ENCODE measurements at regions not wholly inside any gene's neighbourhood (a gene's known extent, or its start where the extent isn't known, plus 50 kb on each side); places are given as distances from the start of the nearest gene placed in this dataset.

DNA sequence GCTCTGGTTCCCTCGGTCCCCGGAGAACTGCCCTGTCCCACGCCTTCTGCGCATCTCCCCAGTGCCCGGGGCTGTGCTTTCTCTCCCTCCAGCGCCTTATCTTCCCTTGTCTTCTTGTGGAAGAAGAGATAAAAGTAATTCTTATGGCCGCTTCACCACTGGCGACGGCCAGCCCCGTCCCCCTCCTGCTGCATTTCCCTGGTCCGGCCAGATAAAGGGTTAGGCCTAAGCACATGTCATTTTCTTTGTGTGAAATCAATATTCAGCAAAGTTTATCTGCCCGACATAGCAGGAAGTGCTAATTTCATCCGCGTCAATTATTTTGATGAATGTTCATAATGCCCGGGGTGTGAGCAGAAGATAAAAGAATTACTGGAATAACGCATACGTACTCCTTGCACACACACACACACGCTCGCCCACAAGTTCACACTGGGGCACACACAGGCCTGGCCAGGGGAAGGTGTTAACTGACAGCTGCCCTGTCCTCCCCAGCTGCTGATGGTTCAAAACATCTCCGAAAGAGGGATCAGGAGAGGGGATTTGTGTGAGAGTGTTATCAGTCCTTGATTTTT, 177.7 kb upstream of the LHX5 start:
- DNase-seq = no peak

DNA sequence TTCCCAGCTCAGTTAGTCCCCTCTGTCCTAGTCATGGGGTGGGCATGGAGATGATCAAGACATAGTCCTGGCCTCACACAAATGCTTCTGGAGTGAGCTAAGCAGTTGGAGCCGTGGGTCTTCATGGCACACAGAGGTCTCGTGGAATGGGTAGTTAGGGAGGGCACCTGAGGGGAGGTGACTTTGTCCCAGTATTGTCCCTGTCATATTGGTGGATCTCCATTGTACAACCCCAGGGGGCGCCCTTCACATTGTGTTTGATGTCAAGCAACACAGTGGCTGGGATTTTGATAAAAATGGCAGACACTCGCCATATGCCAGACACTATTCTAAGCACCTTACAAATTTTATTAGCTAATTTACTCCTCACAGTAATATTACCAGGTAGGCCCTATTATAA, 175.4 kb upstream of the LHX5 start:
- no peak for DNase-seq

DNA sequence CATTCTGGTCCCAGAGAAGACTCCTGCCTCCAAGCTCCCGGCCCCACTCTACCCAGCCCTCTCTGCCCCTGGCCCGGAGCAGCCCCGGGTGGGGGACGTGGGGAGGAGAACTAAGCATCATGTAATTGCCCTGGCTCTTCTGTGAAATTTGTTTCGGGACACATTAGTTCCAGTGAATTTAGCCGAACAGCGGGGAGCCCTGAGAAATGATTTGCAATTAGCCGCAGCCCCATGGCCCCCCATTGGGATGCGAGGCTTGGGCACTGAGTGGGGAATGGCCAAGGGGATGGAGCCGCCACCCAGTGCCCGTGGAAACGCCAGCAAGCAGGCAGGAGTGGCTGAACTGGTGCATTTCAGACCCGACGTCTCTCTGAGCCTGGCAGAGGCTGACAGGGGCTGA, 173.9 kb upstream of the LHX5 start:
- no peak for DNase-seq

DNA sequence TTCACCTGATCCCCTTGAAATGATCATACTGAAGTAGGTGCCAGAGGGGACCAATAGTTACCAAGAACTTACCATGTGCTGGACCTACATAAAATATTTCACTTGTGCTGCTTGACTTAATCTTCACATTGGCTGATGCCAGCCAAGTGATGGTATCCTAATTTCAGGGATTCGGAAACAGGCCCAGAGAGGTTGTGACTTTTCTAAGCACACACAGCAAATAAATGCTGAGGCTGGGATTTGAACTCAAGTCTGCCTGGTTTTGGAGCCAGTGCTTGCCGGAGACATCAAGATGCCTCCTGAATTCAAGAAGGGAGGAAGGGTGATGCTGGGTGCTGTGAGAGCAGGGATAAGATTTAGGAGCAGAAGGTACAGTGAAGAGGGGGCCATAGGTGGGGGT, 173.5 kb upstream of the LHX5 start:
- DNase-seq = no peak

DNA sequence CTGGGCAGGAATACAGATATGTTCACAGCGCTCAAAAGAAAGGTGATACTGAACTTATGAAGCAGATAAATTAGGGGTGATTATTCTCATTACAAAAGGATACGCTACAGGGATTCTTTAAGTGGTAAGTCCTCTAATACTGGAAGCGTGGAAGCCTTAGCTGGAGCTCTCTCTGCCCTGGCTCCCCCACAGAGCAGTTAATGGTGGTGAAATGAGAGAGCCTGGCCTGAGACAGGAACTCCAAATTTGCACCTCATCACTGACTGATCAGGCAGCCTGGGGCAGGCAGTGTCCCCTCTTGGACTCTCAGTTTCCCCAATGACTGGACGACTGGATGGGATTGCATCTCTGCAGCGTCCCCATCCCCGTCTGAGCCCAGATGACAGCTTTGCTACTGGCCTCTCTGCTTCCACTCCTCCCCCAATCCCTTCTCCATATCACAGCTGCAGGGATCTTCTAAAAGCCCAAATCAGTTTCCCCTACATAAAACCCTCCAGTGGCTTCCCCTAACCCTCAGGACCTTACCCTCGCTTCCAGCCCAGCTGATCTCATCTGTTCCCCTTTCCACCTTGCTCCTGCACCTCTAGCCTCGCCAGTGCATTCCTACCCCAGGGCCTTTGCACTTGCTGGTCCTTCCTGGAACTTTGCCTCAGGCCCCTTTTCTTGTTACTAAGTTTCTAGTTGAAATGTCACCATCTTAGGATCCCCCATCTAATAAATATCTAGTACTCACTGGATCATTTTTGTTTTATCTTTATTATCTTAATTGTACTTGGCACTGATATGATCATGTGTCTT, 171.7 kb upstream of the LHX5 start:
- no peak for DNase-seq

DNA sequence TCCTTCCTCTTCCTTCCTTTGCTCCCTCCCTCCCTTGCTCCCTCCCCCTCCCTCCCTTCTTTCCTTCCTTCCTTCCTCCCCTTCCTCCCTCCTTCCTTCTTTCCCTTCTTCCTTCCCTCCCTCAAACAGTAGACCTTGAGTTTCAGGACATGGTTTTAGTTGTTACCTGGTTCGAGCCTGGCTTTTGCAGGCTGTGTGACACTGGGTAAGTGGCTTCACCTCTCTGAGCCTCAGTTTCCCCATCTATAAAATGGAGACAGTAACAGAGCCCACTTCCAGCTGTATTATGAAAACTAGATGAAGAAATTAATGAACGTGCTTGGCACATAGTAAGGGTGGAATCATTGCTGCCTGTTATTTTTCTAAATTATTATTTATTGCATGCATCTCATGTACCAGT, 171.0 kb upstream of the LHX5 start:
- no peak for DNase-seq

DNA sequence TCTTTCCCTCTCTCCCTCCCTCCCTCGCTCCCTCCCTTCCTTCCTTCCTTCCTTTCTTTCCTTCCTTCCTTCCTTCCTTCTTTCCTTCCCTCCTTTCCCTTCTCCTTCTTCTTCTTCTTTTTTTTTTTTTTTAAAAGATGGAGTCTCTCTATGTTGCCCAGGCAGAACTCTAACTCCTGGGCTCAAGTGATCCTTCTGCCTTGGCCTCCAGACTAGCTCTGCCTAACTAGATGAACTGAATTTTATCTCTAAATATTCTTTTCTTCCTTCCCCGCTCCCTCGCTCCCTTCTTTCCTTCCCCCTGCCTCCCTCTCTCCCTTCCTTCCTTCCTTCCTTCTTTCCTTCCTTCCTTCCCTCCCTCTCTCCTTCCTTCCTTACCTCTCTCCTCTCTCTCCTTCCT, 170.5 kb upstream of the LHX5 start:
- no peak for DNase-seq

DNA sequence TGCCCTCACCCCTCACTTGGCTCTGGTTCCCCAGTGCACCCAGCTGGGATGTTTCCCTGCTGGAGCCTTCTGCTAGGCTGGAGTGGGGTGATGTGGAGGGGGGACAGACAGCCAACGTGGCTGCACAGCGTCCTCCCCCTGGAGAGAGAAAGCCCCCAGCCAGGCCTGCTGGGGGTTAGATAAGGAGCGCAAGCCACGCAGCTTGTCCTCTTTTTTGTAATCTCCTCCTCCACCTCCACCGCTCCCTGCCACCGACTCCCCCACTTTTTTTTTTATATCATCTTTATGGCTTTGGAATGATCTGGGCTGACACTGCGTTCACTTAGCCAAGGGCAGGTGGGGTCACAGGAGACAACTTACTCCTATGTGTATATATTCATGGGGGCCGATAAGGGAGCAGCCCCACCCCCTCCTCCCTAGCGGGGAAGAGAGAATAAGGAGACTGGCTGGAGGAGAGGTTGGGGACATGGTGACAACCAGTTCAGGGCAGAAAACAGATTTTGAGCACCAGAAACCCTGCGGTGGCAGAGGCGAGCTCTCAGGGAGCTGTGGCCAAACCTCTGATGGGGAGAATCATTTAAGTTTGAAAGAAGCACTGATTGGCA, 169.9 kb upstream of the LHX5 start:
- DNase-seq = no peak

DNA sequence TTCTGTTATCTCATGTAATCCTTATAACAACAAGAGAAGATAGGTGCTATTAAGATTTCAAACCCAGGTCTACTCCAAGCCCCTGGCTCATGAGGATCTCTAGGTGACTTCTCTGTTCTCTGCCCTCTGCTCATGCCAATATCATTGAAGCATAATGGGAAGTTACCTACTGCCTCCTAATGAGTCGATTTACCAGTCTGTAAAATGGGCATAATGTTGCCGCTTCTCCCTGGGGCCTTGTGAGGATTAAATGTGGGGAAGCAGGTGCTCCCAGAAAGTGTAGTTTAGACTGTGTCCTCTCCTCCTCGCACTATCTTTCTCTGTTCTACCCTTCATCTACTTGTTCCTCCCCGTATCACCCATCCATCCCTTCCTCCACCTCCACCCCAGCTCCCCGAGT, 169.2 kb upstream of the LHX5 start:
- DNase-seq = no peak

DNA sequence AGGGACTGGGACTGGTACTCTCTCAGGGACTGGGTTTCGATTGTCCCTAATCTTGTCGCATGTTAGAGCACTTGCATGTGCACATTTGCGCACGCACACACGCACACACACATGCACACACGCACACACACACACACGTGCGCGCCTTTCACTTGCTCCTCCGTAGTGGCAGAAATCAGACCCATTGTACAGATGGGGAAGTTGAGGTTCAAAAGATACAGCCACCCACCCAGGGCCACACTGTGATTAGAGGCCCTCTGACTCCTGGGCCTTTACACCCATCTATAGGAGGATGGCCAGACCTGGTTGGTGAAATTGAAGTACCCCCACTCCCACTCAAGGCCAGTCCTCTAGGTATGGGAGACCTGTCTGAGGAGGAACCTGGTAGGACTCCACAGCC, 167.8 kb upstream of the LHX5 start:
- no peak for DNase-seq

DNA sequence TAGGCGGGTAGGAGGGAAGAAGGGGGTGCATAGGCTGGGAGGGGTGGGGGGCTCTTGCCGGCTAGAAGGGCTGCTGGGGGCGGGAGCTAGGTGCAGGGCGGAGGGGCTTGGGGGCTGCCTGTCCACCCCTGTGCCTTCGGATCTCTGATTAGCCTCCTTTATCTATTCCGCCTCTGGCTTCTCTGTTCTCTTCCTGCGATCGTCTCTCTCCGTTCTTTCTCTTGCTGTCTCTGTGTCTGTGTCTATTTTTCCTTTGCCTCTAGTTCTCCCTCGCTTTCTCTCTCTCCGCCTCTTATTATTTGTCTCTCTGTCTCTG, 166.7 kb upstream of the LHX5 start:
- DNase-seq = no peak

DNA sequence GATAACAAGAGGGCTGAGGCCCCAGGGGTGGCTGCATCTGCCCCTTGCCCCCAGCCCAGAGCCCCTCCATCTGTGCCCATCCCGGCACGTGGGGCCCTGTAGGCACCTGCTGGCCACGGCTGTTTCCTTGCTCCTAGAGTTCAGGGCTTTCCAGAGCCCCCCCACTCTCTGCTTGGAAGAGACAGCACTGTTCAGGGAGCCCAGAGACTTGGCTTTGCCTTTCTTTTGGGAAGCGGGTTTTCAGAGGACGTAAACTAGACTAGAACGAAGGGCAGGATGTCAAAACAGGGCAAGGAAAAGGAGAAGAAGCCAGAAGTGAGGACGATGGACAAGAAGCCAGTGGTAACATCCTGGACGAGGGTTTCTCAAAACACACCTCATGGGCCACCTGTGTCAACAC, 163.3 kb upstream of the LHX5 start:
- no peak for DNase-seq

DNA sequence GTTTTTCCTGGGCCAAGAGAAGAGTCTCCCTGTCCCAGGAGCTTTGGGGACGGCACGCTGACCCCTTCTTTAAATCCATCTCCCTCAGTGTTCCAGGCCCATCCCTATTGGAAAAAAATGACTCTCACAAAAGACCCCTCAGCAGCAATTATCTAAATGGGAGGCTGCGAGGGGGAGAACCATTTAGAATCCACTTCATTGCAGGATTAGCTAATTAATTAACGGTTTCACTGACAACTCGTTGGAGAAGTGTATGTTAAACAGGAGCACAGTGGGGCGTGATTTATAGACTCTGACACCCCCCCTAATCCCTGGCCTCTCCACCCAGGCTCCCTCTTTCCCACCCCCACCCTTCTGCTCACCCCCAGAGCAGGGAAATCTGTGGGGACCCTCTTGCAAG, 162.8 kb upstream of the LHX5 start:
- no peak for DNase-seq

DNA sequence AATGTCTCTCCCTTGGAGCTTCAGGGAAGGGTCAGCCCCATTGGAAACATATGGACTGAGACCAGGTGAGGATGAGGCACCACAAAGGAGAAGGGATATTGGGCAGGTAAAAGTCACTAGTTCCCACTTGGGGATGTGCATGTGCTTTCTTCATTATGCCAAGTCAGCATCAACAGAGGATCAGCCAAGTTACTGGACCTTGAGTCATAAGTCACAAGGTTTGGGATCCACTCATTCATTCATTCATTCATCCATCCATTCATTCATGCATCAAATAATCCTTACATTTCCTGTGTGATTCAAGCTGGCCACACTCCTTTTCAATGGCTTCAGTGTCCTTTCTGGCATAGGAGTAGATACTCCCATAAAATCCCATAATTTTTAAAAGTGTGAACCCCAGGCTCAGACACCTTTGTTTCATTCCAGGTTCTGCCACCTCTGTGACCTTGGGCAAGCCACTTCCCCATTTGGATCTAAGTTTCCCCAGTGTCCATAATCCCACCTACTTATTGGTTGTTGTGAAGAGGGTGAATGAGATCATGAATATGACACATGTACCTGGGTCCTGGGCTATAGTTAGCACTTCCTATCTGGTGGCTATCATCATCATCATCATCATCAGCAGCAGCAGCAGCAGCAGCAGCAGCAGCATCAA, 162.1 kb upstream of the LHX5 start:
- no peak for DNase-seq

DNA sequence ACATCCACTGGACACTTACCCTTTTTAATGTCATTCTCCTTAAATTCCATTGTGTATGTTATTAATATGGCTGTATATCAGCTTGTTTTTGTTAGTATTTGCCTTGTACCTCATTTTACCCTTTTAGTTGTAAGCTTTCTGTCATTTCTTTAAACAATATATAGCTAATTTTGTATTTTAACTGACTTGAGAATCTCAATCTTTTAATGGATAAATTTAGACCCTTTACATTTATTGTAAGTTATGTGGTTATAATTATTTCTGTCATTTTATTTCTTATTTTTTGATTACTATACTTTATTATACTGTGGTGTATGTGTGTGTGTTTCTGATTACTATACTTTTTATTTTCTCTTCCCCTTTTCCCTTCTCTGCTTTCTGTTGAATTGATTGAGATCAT, 159.0 kb upstream of the LHX5 start:
- DNase-seq = no peak

DNA sequence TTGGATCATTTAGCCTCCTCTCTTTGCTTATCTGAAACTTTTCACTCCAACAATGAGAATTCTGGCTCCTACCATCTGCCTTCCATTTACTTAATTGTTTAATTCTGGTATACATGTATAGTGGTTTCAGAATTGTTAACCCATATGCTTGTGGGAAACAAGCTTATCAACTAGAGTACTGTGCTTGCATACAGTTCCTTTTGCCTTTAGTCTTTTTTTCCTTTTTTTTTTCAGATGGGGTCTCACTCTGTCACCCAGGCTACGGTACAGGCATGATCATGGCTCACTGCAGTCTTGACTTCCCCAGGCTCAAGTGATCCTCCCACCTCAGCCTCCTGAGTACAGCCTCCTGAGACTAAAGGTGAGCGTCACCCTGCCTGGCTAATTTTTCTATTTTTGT, 153.8 kb upstream of the LHX5 start:
- DNase-seq = no peak

DNA sequence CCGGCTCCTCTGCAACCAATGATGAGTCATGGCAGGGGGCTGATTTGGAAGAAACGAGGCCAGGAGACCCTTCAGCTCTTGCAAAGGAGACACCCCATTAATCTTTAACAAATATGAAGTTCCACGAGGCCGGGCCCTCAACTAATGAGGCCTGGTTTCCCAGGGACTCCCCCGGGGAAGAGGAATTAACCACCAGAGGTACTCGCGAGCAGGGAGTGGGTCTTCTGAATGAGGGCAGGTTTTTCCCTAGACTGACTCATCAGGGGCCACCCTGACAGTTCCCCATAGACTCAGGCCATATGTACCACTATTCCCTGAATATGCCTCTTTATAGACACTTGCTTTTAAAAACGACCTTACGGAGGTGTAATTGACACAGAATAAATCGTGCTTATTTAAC, 150.7 kb upstream of the LHX5 start:
- no peak for DNase-seq

DNA sequence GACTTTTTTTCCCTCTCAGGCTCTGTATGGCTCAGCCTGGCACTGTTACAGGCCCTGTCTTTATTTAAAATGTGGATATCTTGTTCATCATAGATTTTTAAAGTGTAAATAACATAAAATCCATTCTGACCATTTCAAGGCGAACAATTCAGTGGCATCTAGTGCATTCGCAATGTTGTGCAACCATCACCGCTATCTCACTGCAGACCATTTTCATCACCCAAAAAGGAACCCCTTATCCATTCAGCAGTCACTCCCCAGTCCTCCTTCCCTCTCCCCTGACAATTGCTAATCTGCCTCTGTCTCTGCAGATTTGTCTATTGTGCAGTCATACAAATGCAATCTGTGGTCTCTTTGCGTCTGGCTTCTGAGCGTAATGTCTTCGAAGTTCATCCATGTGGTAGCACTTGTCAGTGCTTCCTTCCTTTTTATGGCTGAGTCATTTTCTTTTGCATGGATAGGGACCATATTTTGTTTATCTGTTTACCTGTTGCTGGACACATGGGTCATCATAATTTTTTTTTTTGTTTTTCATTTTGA, 148.8 kb upstream of the LHX5 start:
- DNase-seq = no peak

DNA sequence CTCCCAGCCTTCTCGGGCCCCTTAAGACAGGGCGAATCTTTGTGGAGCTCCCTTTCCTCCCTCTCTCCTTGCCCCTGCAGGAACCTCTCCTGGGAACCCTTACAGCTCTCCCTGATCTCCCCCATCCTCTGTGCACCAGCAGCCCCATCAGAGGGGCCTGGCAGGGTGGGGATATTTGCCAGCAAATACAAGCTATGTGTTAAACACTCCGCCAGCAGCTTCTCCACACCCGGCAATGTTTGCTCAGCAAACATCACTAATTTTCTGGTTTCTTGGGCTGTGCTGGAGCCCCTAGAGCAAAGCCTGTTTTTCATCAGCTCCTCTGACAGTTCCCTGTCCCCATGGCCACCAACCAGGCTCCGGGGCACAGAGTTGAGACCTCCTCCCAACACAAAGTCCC, 147.5 kb upstream of the LHX5 start:
- DNase-seq = no peak

DNA sequence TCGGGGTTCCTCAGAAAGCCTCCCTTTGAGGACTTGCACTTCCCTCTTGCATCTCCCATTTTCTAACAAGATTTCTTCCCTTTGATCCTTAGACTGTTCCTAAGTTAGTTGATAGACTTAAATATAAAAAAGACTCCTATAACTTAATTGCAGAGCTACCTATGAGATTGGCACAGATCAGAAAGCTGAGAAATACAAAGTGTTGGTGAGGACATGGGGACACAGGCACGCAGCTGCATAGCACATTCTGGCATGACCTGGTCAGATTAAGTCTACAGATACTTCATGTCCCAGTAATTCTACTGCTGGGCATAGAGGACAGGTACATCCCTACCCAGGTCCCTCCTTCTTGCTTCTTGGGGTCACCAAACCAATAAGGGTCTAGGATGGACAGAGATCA, 141.7 kb upstream of the LHX5 start:
- no peak for DNase-seq

DNA sequence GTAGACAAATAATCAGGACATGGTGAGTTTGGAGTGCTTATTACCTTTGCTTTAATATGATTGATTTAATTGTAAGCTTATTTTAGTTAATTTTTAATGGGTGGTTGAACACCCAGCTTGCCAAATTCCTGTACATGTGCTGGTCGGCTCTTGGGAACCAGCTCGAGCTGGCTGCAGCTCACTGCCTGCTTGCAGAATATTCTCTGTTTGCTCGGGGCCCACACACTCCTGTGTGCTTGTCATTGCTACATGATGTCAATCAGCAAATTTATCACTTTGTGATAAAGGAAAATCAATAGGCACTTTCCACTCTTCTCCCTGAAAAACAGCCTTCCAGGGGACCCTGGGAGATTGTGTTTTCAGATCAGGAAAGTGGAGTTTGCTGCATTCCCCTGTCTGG, 141.1 kb upstream of the LHX5 start:
- no peak for DNase-seq

DNA sequence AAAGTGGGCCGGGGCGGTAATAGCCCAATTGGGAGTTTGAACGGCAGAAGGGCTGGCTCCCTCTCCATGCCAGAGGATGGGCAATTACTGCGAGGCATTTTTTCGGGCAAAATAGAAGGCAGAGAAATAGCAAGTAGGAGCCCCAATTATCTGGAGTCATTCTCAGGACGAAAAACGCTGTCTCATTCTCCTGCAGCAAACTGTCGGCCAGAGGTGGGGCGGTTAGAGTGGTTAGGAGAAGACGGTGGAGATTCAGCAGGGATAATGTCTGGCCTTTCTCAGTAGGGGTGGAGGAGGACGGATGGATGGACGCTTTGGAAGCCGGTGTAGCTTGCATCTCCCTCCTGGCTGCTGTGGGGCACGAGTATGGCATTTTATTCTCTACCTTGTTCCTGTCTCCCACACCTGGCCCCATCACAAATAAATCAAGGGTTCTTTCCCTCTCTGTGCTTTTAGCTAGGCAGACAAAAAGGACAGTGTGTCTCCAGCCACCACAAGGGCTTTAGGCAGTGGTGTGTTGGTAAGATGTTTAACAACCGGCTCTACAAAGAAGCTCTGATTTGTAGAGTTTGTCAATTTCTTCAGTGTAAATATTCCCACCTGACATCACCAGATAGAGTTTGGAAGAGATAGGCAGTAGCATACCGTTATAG, 140.5 kb upstream of the LHX5 start:
- DNase-seq = no peak

DNA sequence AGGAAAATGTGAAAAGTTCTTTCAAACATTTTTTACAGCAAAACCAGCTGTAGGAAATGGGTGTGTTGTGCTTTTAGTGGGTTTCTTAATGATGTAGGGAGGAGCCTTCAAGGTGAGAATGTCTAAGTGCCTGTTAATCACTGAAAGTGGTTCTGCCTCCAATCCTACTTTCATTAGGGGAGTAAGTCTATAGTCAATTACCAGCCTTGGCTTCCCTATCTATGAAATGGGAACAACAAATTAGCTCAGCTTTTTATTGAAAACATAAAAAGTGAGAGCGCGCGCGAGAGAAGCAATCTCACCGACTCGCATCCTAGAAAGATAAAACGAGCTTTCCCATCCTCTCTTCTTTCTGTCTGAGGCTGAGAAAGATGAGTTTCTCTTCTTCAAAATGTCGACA, 140.0 kb upstream of the LHX5 start:
- no peak for DNase-seq

DNA sequence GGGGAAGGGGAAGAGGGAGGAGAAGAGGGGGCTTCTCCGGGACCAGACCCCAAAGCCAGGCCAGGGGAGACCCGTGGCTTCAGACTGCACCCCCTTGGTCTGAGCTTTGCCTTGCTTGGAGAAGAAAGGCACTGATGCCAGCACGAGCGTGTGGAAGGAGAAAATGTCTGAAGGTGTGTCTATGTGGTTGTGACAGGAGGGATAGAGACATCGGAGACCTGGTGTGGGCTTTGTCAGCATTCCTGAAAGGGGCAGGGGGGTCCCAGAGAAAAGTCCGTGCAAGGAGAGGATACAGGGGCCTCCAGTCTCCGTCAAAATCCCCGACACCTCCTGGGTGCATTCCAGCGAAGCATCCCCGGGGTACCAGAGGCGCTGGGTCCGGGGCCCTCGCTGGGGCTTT, 139.0 kb upstream of the LHX5 start:
- no peak for DNase-seq
